Fibroblast of lung (primary cell): ENCODE measurements at regions not wholly inside any gene's neighbourhood (a gene's known extent, or its start where the extent isn't known, plus 50 kb on each side); places are given as distances from the start of the nearest gene placed in this dataset.

Experiments
- CTCF ChIP-seq, 2 donors: IDR thresholded peaks in 1 of 2; conservative IDR thresholded peaks in 1 of 2; 1 replicate in 1 of 2; 2 replicates in 1 of 2; pipeline ENCODE4 v1.5.1; 2011 to 2012; ENCODE audit warnings: low read length in 2 of 2, control low read depth in 1 of 2, inconsistent platforms in 1 of 2, low read depth in 1 of 2, mild to moderate bottlenecking in 1 of 2
- EZH2 ChIP-seq: IDR thresholded peaks from 2 replicates; pipeline ENCODE4 v1.5.1; 2012; ENCODE audit warnings: low read length, control low read depth, mild to moderate bottlenecking; ENCODE audit errors: missing control alignments

GRCh38 chr6:81812401-81812800, 59.9 kb upstream of the TENT5A start:
- TF ChIP-seq CTCF (conservative IDR thresholded peaks at IDR 0.05 in 1 of 2, IDR thresholded peaks at IDR 0.05 in 1 of 2; ENCODE audit: low read depth in 1 of 2, low read length in 2 of 2) = no peak
- no peak for TF ChIP-seq EZH2
